TTC549 (cell line): ENCODE measurements at regions not wholly inside any gene's neighbourhood (a gene's known extent, or its start where the extent isn't known, plus 50 kb on each side); places are given as distances from the start of the nearest gene placed in this dataset.
"Not testable (repeated sequence)": the region's sequence is repeated elsewhere in the genome, so short reads cannot be mapped to it uniquely, and the experiment has no call there.

Experiments used
- FAIRE-seq: peaks from 2 replicates; lab custom pipeline; 2012; peaks lifted over from hg19 to GRCh38; lab: Jason Lieb, UNC

DNA sequence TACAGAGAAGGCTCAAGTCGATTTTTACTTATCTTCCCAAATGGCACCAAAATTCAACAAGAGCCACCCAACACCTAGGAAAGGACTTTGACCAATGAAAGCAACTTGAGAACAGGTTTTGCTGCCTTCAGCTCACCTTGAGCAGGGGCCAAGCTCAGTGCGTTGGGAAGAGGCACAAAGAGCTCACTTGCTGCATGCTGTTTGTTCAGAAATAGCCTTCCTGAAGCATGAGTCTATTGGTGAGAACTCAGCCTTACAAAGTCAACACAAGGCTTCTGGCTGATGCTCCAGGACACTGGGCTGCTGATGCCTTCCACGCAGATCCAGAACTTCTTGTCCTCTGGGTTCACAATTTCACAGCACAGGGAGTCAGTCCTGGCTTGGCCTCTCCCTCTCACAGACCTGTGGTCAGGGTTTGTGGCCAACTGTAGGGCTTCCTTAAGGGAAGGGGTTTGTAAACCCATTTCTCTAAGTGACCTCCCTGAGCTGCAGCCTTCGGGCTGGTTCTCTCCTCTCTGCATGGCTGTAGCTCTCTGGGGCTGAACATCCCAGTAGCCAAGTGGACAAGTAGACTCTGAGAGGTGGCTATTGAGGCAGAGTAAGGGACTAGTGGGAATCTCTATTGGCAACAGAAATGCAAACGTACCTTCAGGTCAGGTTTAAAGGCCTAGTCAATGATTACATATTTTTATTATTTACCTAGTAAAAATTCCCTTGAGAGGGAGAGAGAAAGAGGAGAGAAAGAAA is 124.7 kb upstream of the GATA6 start:
- no peak for FAIRE-seq

DNA sequence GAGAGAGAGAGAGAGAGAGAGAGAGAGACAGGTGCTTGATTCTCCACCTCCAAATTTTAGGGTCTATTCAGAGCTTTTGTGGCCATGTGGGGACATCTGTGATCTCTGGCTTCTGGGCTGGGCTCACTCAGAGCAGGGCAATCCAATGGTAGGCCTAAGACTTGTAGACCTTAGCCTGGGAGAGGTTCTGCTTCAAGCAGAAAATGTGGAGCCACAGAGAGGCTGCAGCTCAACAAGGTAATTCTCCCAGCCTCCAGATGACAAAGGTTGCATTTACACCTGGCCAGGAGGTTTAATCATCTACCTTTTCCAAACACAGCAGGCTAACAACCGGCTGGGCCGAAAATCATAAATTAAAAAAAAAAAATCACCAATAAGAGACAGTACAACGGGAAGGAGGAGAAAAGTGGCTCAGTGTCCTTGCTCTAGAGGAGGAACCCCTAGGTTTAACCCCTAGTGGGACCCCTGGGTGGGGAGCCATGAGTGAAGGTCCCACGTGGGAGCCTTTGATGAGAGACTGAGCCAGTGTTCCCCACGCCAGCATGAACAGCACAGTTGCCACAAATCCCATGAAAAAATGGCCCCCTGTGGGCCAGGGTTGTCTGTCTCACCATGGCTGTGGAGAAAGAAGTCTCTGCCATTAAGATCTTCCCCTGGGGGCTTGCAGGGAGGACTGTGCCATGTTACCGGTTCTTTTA is 124.0 kb upstream of the GATA6 start:
- no peak for FAIRE-seq

DNA sequence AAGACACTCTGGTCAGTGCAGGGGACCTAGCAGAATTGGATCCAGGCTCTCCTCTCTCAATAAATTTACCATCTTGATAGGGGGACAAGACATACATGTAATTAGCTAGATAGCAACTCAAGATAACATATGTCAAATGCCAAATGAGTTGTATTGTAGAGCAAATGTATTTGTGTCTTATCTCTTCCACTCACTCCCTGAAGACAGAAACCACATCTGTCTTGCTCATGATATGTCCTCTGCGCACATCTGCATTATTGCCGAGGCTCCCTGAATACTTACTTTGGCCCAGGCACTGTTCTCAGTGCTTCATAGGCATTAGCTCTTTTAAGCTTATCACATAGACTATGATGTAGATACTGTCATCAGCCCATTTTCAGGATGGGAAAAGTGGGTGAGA is 122.9 kb upstream of the GATA6 start:
- no peak for FAIRE-seq

DNA sequence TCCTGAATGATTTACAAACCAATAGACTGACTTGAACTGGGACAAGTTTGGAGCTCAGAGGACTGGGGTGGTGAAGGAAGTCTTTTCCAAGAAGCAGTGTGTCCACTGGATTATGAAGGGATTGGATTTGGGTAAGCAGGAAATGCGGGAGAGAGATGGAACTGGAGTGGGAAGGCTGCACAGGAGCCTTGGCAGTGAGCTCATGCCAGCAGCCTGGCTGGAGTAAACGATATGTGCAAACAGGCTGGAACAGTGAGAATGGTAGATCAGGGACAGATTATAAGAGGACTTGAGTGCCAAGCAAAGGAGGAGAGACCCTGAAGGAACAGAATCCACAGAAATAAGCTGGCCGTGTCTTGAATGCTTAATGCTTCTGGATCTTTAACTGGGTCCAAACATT is 121.9 kb upstream of the GATA6 start:
- no peak for FAIRE-seq

DNA sequence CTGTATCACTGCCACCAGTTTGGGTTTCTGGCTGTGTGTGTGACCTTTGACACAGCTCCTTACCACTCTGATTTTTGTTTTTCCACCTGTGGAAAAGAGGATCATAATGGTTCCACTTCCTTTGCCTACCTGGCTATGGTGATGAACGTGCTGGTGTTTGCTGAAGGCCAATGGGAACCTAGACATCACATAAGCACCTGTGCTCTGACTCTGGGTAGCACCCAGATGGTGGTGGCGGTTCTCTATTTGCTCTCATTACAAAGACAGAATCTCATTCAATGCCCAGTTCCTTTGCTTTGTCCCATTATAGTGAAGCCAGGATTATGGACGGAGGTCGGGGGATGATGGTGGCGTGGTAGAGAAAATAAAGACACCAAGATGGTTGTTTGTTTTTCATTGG is 121.2 kb upstream of the GATA6 start:
- FAIRE-seq = no peak

DNA sequence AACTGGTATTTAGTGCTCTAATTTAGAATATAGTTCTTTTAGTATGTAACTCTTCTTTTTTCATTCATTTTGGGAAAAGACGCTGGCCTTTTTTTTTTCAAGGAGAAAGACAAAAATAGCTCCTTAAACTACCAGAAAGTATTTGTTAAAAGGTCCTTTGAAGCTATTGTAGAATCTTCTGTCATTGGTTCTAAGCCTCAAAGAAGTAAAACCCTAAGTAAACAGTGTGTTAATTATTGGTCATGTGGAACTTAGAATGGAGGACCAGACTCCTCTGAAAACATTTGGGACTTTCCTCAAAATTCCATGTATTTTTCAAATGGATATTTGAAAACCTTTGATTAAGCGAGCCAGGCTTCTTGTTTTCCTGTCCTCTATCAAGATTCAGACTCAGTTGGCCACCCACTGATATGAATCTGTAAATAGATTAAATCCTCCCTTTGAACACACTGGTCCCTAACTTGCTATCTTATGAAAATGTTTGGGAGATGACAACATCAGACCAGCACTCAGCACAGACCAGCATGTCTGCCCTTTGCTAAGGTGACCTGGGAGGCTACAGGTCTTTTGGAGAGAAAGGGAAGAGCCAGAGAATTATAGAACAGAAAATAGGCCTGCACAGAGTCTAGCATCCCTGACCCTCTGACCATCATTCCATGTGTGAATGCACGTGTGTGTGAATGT is 120.3 kb upstream of the GATA6 start:
- no peak for FAIRE-seq

DNA sequence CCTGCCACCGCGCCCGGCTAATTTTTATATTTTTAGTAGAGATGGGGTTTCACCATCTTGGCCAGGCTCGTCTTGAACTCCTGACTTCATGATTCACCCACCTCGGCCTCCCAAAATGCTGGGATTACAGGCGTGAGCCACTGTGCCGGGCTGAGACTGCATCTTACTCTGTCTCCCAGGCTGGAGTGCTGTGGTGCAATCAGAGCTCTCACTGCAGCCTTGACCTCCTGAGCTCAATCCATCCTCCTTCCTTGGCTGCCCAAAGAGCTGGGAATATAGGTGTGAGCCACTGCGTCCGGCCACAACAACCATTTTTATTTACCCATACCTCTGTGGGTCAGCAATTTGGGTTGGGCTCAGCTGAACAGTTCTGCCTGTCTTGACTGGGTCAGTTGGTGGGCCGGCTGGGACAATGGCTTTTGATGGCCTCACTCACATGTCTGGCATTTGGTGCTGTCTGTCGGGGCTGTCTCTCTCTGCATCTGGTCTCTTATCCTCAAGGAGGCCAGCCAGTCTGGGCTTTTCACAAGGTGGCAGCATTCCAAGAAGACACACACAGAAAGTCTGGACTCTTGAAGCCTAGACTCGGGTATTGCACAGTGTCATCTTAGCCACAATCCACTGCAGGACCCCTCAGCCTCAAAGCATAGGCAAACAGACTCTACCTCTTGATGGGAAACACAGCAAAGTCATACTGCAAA is 116.8 kb upstream of the GATA6 start:
- FAIRE-seq = no peak

DNA sequence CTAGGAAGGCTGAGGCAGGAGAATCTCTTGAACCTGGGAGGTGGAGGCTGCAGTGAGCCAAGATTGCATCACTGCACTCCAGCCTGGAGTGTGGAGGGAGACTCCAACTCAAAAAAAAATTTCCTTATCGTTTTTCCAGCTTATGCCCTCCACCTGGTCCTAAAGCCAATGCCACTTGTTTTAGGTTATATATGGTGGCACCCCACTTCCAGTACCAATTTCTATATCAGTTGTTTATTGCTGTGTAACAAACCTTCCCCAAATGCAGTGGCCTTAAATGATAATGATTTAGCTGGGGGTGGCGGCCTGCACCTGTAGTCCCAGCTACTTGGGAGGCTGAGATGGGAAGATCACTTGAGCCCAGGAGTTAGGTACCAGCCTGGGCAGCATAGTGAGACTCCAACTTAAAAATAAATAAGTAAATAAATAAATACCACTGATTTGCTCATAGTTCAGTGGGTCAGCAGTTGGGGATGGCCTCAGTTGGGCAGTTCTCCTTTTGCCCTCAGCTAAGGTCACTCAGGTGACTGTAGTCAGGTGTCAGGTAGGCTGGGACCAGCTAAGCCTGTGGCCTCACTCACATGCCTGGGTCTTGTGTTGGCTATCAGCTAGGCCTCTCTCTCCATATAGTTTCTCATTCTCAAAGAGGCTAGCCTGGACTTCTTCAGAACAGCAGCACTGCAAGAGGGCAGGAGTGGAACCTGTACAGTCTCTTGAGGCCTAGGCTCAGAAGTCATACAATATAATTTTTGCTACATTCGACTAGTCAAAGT is 113.7 kb upstream of the GATA6 start:
- FAIRE-seq = no peak

DNA sequence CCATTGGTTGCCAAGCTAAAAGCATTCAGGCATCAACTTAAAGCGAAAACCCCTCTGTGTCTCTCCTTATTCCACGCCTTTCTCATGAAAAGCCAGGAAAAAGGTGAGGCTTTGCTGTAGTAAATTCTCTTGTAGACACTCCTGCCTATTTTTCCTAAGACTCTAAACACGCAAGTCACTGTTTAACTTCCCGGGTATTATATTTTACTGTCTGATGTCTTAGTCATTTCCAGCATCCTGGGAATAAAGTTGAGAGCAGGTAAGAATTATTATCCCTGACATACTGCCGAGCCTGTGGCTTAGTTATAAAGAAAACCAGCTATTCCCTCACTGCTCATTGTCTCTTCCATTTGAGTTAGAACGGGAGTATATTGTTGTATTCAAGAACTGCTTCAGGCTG is 112.4 kb upstream of the GATA6 start:
- FAIRE-seq = no peak

DNA sequence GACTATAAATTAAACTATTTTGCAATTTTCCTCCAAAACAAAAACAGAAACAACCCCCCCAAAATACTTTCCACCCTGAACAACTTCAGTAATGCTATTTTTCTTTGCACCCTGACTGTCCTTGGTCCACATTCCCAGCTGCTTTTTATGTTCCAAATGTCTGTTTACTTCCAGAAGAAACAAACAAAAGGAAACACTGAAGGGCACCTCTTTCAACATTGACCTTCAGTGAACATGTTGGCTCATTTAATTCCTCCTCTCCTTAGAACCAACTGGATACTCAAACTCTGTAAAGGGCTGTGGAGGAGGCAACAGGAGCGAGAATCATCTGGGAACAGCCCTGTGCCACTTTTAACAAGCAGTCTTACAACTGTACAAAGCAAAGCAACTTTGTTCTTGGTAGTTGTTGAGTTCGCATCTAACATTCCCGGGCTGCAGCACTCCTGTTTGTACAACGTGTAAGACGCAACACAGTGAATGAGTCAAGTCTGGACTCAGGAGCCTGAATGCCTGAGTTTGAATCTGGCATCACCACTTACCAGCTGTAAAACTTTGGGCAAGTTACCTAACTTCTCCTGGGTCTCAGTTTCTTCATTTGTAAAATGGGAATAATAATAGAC is 111.4 kb upstream of the GATA6 start:
- no peak for FAIRE-seq

DNA sequence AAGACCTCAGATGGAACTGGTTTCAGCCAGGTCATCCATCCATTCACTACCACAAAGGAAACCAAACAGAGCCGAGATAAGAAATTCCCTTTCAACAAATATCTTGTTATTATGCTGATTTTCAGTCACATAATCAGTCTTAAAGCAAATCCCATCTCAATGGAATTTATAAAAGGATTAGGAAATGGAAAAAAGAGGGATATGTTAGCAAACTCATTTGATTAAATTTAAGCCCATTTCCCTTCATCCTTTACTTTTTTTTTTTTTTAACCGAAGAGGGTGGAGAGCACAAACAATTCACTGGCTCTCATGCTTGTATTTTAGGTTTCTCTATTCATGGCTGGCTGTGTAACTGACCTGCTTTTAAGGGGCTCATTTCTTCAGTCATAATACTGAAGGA is 109.0 kb upstream of the GATA6 start:
- FAIRE-seq = no peak

DNA sequence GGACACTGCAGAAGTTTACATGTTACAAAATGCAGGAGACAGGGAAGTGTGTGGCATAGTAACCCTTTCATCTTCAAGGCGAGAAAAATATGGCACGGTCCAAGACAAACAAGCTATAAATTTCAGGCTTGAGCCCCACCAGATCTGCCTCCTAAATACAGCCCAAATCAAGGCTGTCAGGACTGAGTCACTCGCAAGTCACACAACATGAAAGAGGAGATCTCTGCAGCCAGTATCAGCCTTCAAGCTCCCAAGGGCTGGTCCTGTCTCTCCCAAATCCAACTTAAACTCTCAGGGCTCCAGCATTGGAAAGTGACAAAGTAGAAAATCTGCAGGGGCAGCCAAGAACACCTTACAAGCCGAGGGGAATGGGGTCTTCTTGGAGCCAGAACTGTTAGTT is 106.3 kb upstream of the GATA6 start:
- no peak for FAIRE-seq

DNA sequence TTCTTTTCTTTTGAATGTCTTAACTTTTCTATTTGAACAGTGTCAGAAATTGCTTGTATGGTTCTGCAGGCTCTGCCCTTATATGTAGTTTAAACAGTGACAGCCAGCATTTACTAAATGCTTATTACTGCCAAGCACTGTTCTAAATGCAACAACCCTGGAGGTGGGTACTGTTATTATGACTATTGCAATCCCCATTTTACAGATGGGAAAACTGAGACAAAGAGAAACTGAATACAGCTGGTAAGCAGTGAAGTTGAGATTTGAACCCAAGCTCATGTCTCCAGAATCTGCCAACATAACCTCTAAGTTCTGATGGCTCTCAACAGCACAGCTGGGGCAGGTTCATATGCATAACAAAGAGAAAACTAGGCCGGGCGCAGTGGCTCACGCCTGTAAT is 105.7 kb upstream of the GATA6 start:
- no peak for FAIRE-seq

DNA sequence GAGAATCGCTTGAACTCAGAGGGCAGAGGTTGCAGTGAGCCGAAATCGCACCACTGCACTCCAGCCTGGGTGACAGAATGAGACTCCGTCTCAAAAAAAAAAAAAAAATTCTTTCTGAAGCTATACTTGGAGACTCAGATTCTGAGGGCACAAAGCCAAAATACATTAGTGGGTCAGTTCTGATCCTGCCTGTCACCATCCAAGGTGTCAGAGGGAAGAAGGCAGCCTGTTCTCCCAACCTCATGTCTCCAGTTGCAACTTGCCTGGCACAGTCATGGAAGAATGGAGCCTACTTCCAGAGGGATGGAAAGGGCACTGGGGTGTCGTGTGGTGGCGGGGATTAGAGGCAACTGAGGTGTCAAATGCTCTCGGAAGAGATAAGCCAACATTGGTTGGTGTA is 104.8 kb upstream of the GATA6 start:
- no peak for FAIRE-seq

DNA sequence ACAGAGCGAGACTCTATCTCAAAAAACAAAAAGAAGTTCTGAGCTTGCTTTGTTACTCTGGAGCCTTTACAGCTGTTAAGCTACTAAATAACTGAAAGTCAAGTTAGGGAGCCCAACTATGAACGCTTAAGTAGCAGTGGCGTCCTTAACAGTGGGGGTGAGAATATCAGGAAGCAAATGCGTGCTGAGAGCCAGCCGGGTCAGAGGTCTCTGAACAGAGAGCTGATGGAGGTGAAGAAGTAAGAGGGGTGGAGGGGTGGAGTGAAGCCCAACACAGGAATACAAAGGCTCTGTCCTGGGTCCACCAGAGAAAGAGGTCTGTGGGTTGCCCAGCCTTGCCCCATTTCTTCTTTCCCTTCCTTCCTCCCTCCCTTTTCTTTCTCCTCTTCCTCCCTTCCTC is 104.1 kb upstream of the GATA6 start:
- FAIRE-seq = no peak

DNA sequence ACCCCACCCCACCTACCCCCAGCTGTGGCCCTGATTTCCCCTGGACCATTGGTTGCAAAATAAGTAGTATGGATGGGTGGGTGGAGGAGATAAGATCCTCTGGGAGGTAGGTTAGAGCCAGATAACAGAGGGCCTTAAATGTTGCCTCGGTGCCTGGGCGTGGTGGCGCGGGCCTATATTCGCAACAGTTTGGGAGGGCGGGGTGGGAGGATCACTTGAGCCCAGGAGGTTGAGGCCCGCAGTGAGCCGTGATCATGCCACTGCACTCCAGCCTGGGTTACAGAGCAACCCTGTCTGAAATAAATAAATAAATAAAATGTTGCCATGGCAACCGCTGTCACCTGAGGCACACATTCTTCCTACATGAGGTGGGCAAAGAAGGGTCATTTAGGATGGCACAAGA is 103.3 kb upstream of the GATA6 start:
- no peak for FAIRE-seq

DNA sequence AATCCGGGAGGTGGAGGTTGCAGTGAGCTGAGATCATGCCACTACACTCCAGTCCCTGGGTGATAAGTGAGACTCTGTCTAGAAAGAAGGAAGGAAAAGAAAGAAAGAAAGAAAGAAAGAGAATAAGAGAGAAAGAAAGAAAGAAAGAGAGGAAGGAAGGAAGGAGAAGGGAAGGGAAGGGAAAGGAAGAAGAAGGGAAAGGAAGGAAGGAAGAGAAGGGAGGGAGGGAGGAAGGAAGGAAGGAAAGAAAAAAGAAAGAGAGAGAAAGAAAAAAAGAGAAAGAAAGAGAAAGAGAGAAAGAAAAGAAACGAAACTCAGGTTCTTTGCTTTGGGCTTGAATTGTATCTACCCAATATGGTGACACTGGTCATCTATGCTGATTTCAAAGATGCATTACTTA is 102.3 kb upstream of the GATA6 start:
- FAIRE-seq = no peak

DNA sequence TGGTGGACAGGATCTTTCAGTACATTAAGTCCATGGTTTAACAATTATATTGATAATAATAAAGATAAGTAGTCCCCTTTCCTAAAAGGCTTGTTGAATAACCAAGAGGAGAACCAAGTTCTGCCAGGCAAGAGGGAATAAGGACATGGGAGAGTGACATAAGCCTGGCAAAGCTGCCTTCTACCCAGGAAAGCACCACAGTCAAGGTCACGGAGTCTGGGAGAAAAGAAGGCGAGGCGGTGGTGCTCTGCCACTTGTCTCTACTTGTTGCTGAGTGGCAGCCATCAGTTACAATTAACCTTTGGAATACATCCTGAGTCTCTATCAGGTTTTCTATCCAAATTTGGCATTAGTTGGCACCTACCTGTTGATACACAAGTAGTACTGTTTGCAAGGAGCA is 101.7 kb upstream of the GATA6 start:
- no peak for FAIRE-seq

DNA sequence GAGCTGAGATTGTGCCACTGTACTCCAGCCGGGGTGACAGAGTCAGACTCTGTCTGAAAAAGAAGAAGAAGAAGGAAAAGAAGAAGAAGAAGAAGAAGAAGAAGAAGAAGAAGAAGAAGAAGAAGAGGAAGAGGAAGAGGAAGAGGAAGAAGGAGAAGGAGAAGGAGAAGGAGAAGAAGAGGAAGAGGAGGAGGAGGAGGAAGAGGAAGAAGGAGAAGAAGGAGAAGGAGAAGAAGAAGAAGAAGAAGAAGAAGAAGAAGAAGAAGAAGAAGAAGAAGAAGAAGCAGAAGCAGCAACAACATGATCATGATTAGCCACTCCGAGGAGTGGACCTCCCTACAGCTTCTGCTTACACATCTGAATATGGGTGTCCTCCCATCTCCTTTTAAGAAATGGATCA is 100.6 kb upstream of the GATA6 start:
- not testable (repeated sequence) for FAIRE-seq

DNA sequence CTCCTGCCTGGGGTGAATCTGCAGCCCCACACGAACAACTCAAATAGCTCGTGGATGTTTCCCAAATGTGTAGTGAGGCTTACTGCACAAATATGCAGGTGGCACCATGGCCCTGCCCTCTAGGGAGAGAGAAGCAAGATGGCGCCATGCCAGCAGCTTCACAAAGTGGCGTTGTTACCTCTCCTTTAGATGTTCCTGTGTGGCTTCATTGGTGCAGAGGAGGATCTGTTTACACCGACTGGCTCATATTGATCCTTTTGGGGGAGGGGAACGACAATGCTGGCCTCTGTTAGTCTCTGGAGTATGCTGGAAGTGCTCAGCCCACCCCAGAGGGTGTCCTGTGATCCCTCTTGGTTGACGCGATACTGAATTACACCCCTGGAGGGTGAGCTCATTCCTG is 99.5 kb upstream of the GATA6 start:
- FAIRE-seq = no peak

DNA sequence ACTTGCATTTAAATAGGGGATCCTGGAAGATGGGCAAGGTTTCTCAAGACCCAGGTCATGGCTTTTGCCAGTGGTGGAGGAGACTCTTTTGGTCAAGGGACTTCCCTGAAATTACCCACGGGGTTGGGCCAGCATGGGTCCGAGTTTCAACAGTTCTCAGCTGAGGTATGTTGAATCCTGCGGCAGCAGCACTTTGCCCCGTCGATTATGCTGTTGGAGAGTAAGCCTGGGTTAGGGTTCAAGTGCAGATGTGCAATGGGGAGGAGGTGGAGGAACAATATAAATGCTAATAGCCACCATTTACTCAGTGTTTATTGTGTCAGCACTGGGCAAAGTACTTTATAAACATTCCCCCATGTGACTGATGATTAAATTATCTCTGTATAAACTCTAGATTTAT is 96.0 kb upstream of the GATA6 start:
- no peak for FAIRE-seq
